ENCODE measurements at regions not wholly inside any gene's neighbourhood (a gene's known extent, or its start where the extent isn't known, plus 50 kb on each side); places are given as distances from the start of the nearest gene placed in this dataset.
A peak's percentile ranks its signal among the peaks of the same experiment; 100 is the strongest.
"Not testable (repeated sequence)": the region's sequence is repeated elsewhere in the genome, so short reads cannot be mapped to it uniquely, and the experiment has no call there.

DNA sequence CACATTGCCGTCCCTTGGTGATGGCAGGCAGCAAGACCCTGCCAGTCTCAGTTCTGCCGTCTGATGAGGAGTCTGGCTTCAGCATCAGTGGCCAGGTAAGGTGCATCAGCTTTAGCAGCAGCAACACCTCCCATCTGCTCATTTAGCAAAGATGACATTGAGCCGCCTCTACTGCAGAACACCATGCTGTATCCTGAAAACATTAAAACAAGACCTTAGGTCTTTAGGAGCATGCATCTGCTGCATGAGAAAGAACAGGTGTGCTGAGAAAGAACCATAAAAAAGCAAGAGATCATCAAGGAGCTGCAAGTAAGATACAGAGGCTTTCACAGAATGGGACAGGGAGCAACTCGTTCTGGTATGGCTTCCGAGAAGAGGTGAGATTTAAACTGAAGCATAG, 87.5 kb downstream of the SCN11A start:
- no peak for DNase-seq

DNA sequence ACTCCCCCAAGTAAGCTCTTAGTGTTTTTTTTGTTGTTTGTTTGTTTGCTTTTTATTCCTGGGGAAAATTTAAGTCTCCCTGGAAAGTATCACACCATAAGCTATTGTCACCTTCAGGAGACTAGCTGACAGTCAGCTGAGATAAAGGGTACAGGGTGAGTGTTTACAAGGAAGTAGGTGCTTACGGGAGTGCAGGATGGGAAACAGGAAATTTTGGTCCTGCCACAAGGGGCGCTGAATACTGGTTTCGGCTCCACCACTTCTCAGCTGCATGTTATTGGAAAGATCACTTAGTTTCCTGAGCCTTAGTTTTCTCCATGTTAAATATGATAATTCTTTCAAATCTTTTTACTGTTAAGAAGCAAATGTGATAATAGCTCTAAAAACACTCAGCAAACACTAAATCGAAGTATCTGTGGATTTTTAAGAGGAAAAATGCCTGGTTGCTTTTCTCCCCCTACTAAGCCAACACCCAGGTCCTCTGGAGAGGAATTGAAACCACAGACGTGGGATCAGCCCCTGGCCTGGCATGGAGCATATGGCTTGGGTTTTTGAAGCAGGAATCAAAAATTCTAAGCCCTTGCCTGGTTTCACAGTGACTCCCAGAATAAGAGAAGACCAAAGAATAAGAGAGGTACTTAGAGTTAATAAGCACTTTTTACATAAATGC, 90.7 kb downstream of the SCN11A start:
- peak in 1 of 2 donors; percentile 3 for DNase-seq

DNA sequence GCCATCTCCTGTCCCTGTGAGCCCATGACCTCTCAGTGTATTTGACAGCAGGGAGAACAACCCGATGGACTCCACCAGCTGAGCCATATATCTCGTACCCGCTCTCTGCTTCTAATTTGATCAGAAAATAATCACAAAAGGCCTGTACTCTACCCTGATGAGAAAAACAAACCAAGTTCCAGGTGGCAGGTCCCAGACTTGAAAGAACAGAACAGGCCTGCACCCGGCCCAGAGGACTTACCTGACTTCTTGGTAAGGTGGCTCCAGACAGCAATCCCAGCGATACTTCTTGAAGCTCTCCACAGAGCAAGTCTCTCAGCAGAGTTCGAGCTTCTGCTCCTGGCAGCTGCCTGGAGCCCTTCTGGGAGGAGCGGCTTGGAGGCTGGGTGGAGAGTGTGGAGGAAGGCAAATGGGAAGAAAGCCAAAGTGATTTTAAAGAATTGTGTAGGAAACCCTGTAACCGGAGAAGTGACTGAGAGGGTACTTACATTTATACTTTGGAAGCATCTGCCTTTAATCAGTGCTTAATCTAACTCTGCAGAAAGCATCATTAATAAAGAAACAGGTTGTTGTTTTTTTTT, 91.6 kb downstream of the SCN11A start:
- no peak for DNase-seq

DNA sequence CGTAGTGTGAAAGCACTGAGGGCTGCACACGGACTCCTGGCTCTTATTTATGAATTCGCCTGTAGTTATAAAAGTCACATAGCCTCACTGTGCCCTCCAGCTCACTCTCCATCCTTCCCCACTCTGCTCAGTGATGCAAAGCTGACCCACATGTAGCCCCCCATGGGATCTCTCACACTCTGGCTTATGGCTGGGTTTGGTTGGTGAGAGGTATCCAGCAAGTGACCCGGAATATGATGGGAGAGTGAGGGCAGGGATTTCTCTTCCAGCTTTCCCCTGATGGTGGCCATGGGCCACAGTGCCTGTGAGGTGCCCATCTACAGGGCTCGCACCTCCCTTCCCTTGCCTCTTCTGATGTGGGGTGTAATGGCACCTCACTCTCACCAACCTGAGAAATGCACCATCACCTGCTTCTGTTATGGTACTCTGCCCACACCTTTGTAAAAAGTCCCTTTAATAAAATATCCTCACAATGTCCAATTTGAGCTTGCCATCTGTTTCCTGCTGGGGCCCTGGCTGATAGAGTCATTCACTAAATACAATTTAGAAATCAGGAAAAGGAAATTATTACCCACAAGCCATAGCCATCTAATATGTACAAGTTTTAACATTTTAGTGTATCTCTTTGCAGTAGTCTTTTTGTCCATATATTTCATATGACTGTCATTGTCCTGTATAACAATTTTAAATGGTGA, 93.6 kb downstream of the SCN11A start:
- no peak for DNase-seq

DNA sequence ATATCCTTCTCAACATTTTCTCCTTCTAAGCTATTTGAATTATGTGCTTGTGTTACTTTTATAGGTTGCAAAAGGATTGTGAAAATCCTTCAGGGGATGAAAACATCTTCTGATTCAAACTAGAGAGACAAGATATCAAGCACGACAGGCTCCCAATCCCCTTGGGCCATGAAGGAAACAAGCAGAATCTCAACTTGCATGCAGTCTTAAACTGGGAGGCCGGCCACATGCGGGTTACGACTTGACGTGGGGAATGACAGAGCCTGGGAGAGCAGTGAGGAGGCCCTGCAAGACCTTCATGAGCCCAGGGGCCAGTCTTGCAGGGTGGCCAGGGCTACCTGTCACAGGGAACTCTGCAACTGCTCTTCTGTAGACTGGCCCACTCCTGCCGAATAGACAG, 94.4 kb downstream of the SCN11A start:
- no peak for DNase-seq

DNA sequence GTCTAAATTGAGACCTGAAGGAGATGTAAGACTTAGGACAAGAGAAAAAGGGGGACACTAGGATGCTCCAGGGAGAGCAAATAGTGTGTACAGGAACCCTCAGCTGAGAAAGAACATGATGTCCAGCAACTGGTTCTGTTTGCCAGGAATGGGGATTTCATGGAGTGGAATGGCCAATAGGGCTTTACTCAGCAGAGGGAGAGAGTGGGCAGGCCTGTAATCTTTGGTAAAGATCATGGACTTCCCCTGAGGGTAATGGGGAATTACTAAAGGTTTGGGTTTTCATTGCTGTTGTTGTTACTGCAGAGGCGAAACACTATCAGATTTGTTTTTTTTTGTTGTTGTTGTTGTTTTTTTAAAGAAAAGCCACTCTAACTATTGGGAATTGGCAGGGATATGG, 99.0 kb downstream of the SCN11A start:
- DNase-seq = no peak

DNA sequence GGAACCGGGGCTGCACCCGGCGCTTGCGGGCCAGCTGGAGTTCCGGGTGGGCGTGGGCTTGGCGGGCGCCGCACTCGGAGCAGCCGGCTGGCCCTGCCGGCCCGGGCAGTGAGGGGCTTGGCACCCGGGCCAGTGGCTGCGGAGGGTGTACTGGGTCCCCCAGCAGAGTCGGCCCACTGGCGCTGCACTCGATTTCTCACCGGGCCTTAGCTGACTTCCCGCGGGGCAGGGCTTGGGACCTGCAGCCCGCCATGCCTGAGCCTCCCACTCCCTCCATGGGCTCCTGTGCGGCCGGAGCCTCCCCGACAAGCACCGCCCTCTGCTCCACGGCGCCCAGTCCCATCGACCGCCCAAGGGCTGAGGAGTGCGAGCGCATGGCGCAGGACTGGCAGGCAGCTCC, 100.6 kb downstream of the SCN11A start:
- not testable (repeated sequence) for DNase-seq

DNA sequence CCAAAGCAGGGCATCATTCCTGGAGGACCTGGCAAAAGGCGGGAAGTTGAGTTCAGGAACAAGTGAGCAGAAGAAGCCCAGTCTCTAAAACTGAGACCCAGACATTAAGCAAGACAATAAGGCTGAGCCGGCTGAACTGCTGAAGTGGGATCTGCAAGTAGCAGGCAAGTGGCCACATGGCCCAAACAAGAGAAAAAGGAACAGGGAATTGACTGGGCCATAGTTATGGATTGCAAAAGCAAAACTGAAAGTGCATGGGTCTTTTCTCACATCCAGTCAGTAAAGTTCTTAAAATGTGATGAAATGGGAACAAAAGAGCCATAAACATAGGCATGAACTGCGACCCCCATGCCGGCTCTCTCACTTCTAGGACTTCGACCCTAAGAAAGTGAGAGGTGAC, 101.2 kb downstream of the SCN11A start:
- DNase-seq = no peak

DNA sequence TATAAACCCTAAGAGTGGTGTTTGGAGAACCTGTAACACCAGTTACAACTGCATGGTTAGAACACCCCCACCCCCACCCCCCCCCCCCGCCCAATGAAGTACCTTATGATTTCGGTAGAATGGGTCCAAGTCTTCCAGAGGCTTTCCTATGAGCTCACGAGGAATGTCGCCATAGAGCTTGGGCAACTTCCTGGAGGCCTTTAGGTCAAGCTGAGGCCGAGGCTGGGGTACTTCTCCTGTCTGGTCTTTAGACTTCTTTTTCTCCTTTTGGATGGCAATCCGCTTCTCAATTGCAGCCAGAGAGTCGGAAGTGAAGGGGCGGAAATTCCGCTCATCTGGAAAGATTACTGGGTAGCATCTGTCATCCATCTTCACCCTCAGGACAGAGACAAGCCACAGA, 101.8 kb downstream of the SCN11A start:
- DNase-seq = no peak

DNA sequence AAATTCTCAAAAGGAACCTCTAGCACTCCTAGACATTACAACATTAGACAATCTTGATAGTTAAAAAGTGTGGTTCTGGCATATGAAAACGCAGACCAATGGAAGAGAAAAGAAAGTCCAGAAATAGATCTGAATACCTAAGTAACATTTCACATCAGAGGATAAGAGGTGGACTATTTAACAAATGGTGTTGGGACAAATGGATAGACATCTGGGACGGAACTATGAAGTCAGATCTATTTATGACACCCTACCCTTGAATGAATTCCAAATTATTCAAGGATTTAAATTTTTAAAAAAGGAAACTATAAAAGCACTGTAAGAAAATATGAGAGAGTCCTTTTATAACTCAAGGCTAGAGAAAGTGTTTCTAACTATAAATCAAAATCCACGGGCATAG, 111.3 kb downstream of the SCN11A start:
- no peak for DNase-seq

DNA sequence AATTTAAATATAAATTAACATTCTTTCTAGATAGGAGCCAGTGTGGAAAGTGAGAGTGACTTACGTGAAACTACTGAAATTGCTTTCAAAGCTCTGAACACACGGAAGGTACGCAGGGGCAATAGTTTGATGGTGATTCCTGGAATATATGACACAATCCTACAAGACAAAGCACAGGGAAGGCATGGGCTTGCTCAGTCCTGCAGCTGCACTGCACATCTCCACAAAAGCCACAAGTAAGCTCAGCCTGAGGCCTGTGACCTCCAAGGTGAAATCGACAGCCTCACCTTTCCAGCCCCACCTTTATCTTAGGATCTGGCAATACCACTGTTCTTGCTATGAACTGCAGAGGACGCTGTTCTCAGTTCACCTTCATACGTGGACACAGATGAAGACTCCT, 109.3 kb upstream of the SCN10A start:
- DNase-seq = no peak

DNA sequence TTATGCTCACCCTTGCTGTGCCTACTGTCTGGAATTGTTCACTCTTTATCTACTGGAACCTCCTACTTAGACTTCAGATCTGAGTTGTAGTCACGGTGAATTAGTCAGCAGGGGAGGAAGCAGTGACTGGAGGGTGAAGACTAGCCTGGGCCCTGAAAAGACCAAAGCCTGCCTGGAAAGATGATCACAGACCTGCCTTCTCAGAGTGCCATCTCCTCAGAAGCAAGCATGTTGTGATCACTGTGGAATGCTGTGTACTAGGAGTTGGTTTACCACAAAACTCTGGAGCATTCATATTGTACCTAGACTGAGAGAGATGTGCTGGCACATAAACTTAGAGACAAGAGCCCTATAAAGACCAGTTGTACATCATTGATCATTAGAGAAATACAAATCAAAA, 100.7 kb upstream of the SCN10A start:
- DNase-seq = no peak

DNA sequence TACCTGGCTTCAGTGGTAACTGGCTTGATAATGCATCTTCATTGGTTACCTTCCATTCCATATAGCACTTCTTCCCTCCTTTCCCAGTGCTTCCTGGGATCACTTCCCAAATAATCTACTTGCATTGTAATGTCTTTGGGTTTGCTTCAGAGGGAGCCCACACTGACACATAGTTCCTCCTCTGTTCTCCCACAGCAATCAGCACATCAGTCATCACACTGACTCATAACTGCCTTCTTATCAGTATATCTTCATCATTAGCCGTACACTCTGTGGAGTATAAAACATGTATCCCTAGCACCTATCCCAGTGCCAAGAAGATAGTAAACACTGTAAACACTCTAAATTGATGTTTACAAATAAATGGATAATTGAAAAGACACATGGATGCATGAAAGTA, 91.4 kb upstream of the SCN10A start:
- no peak for DNase-seq

DNA sequence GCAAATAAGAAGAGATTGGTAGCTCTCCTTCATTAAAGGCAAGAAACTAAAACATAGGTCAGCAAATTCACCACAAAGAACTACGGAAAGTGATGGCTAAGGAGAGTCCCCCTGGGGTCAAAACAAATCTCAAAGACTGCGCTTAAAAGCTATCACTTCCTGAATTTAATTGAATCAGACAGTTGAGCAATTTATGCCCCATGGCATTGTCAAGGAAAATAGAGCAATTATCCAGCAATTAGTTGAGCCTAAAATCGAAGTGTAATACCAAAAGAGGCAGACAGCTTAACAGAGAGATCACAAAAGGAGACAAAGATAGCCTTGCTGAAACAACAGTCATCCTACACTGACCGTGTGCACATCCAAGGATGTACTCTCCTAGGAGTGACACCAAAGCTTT, 74.4 kb upstream of the SCN10A start:
- DNase-seq = no peak

DNA sequence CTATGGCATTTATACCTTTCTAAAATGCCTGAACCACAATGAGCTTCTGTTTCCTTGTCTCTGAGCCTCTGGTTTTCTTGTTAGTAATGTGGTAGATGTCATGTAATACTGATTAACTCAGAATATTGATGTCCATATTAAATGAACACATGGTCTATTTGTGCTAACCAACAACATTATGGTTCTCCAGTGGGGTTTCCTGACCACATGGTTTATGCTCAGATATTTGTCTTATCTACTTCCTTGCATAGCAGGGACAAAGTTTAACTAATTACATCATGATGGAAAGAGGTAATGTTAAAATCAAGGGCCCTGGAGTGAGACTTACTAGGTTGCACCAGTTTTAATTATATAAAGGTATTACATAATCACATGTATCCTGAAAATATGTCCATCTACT, 62.6 kb upstream of the SCN10A start:
- DNase-seq = no peak

Measured in activated CD4-positive, alpha-beta T cell treated with anti-CD3 and anti-CD28 coated beads for 4 hours (primary cell).